HG03060 (cell line): ENCODE measurements at regions not wholly inside any gene's neighbourhood (a gene's known extent, or its start where the extent isn't known, plus 50 kb on each side); places are given as distances from the start of the nearest gene placed in this dataset.

Source experiments
- ATAC-seq: cut with Tn5 transposase; IDR thresholded peaks from one replicate; pipeline ENCODE4 v1.9.1; 2021; ENCODE audit warnings: low read depth, moderate number of reproducible peaks; ENCODE audit not compliant: unreplicated experiment

GRCh38 chr9:104417296-104417695, 86.8 kb upstream of the OR13F1 start:
- no peak for ATAC-seq

GRCh38 chr9:104429031-104429546, 75.0 kb upstream of the OR13F1 start:
- no peak for ATAC-seq

- no peak for ATAC-seq
Observed at GRCh38 chr9:104435059-104435458, 69.0 kb upstream of the OR13F1 start.

- no peak for ATAC-seq
Observed at GRCh38 chr9:104448036-104448435, 56.0 kb upstream of the OR13F1 start.
